ENCODE measurements at regions not wholly inside any gene's neighbourhood (a gene's known extent, or its start where the extent isn't known, plus 50 kb on each side); places are given as distances from the start of the nearest gene placed in this dataset.

DNA sequence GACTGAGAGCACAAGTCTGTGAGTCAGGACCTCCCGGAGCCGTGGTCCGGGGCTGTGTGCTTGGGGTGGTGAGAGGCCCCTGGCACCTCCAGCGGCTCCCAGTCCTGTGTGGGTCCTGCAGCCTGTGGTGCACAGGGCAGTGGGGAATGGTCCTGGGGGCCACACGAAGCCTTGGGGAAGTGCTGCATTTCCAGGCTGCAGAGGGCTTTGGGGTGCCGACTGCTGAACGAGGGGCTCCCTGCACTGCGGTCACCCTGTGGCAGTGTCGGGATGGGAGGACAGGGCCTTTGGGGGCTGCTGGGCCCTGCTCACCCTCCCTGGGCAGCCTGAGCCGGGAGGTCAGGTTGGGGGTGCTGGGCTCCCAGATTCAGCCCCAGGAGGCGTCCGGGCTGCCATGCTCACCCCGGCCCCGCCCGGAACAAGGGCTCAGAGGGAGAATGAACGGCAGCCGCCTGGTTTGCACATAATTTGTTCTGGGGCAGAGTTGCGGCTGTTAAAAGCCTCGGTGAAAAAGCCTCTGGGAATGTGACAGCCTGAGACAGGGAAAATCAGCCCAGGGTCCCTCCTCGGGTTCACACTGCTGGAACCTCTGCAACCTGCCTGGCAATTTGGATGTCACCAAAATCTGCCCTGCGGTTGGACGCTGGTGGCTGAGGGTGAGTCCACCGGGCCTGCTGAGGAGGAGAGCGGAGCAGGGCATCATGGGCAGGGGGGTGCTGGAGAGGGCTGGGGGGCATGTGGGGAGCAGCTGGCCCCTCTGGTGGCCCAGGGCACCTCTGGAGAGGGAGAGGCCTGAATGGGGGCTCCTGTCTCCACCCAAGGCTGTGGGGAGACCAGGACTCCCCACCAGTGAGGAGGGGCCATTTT lies 109.2 kb downstream of the KIF26A start:
- no peaks in the 10 kb centered on the region for H3K27me3 ChIP-seq (ENCODE audit: control insufficient read depth in 4 of 4, insufficient read depth in 4 of 4, low read length in 3 of 4)
- DNase-seq (ENCODE audit: low spot score), result no peak
- TF ChIP-seq TAF1 (conservative IDR thresholded peaks at IDR 0.05) (no peak), ZBTB33 (IDR thresholded peaks at IDR 0.05) (no peak), RXRA (IDR thresholded peaks at IDR 0.05) (no peak), FOXA1 (IDR thresholded peaks at IDR 0.05) (no peak), HNF4G (IDR thresholded peaks at IDR 0.05) (no peak)
- peaks cover 2 to 13% (median 3%) of the 10 kb centered on the region in 4 donors for H3K9me3 ChIP-seq (ENCODE audit: control insufficient read depth in 4 of 4, low read length in 3 of 4)
- H3K4me1 ChIP-seq (ENCODE audit: control insufficient read depth in 4 of 4, insufficient read depth in 4 of 4, low read length in 3 of 4), result no peaks in the 10 kb centered on the region
- H3K36me3 ChIP-seq (ENCODE audit: control insufficient read depth in 4 of 4, insufficient read depth in 3 of 4, low read depth in 1 of 4, low read length in 3 of 4), result no peaks in the 10 kb centered on the region
- no peak overlapping the region for H3K9ac ChIP-seq (ENCODE audit: low read depth in 1 of 2, low read length in 2 of 2)
- no peak overlapping the region for H3K27ac ChIP-seq (ENCODE audit: low read depth in 1 of 2, low read length in 2 of 2)
- 89% methylated on average over 24 of the region's 24 CpGs for WGBS
- no peak overlapping the region for H3K4me3 ChIP-seq (ENCODE audit: low read depth in 1 of 3, low read length in 3 of 3)

GRCh38 chr14:104248203-104249055 lies 110.0 kb downstream of the KIF26A start:
- H3K27me3 ChIP-seq (ENCODE audit: control insufficient read depth in 4 of 4, insufficient read depth in 4 of 4, low read length in 3 of 4), result peaks cover 0 to 2% (median 0%) of the 10 kb centered on the region in 4 donors
- WGBS, result 89% methylated on average over 26 of the region's 26 CpGs
- no peak for DNase-seq (ENCODE audit: low spot score)
- no peak overlapping the region for H3K27ac ChIP-seq (ENCODE audit: low read depth in 1 of 2, low read length in 2 of 2)
- H3K4me1 ChIP-seq (ENCODE audit: control insufficient read depth in 4 of 4, insufficient read depth in 4 of 4, low read length in 3 of 4), result no peaks in the 10 kb centered on the region
- no peak overlapping the region for H3K4me3 ChIP-seq (ENCODE audit: low read depth in 1 of 3, low read length in 3 of 3)
- no peaks in the 10 kb centered on the region for H3K36me3 ChIP-seq (ENCODE audit: control insufficient read depth in 4 of 4, insufficient read depth in 3 of 4, low read depth in 1 of 4, low read length in 3 of 4)
- peaks cover 2 to 9% (median 3%) of the 10 kb centered on the region in 4 donors for H3K9me3 ChIP-seq (ENCODE audit: control insufficient read depth in 4 of 4, low read length in 3 of 4)
- H3K9ac ChIP-seq (ENCODE audit: low read depth in 1 of 2, low read length in 2 of 2), result no peak overlapping the region
- TF ChIP-seq RXRA (IDR thresholded peaks at IDR 0.05), result no peak
- TF ChIP-seq RAD21 (IDR thresholded peaks at IDR 0.05), result no peak
- no peak for TF ChIP-seq HNF4A (conservative IDR thresholded peaks at IDR 0.05)
- TF ChIP-seq YY1 (IDR thresholded peaks at IDR 0.05), result no peak
- TF ChIP-seq GABPA (IDR thresholded peaks at IDR 0.05 in 1 of 2, conservative IDR thresholded peaks at IDR 0.05 in 1 of 2), result no peak
- TF ChIP-seq NR2F2 (IDR thresholded peaks at IDR 0.05), result no peak
- TF ChIP-seq JUND (IDR thresholded peaks at IDR 0.05), result no peak
- TF ChIP-seq ZBTB33 (IDR thresholded peaks at IDR 0.05), result no peak
- TF ChIP-seq EGR1 (IDR thresholded peaks at IDR 0.05; ENCODE audit: low read depth in 2 of 2), result no peak
- TF ChIP-seq FOXA1 (IDR thresholded peaks at IDR 0.05), result no peak
- no peak for TF ChIP-seq FOXA2 (IDR thresholded peaks at IDR 0.05)
- TF ChIP-seq, protein P1, sequence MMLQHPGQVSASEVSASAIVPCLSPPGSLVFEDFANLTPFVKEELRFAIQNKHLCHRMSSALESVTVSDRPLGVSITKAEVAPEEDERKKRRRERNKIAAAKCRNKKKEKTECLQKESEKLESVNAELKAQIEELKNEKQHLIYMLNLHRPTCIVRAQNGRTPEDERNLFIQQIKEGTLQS (IDR thresholded peaks at IDR 0.05), result no peak
- TF ChIP-seq REST (IDR thresholded peaks at IDR 0.05), result no peak
- no peak for TF ChIP-seq TAF1 (conservative IDR thresholded peaks at IDR 0.05)
- TF ChIP-seq SP1 (IDR thresholded peaks at IDR 0.05), result no peak
